ENCODE measurements at regions not wholly inside any gene's neighbourhood (a gene's known extent, or its start where the extent isn't known, plus 50 kb on each side); places are given as distances from the start of the nearest gene placed in this dataset.

GRCh38 chr17:77768248-77768852 lies 190.2 kb upstream of the TNRC6C start:
- no peak for DNase-seq (ENCODE audit: low read depth in 3 of 3, low spot score in 2 of 3)

DNA sequence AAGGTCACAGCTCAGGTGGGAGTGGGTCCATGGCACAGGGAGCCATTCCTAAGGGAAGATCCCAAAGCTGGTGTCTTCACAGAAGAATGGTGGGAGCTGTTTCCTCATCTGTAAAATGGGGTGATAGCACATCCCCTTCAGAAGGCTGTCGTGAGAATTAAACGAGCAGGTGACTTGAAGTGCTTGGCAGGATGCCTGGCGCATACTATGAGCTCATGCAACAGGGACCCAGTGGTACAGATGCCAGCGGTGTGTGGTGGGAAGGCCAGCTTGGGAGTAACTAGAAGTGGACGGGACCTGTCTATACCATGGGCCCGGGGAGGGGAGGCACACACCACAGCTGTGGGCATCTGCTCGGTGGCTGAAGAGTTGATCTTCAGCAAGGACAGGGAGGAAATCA lies 189.3 kb upstream of the TNRC6C start:
- DNase-seq (ENCODE audit: low read depth in 3 of 3, low spot score in 2 of 3), result no peak

DNA sequence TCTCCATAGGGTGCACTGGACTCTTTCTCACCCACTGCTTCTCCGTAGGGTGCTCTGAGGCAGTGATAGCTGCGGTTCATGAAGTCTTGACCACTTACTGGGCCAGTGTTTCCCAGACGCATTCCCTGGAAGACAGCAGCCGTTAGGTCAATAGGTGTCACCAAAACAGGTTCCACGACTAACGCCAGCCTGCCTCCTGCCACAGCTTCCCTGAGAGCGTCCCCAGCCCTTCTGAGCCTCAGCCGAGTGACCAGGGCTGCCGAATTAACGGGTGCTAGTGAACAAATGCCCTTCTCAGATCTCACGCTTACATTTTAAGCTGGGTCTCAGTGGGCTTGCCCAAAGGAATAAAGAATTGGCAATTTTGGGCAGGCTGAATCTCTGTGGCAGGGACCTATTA lies 188.7 kb upstream of the TNRC6C start:
- no peak for DNase-seq (ENCODE audit: low read depth in 3 of 3, low spot score in 2 of 3)

- no peak for DNase-seq (ENCODE audit: low read depth in 3 of 3, low spot score in 2 of 3)
Observed at GRCh38 chr17:77770331-77771105, 188.0 kb upstream of the TNRC6C start.

DNA sequence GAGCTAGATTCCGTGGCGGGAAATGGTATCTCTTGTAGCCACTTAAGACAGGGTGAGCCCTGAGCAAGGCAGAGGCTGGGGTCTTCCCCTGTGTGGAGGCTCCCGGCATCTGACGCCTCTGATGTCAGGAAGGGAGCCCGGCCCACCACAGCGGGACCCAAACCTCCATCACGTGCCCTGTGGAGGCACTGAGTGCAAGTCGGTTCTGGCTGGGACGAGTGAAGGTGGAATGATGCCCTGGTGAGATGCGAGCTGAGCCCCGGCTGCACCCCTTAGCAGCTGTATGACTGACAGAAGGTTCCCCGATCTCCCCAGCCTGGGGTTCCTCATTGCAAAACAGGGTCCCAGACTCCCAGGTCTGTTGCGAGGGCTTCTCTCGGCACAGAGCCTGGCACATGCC lies 187.4 kb upstream of the TNRC6C start:
- no peak for DNase-seq (ENCODE audit: low read depth in 3 of 3, low spot score in 2 of 3)

GRCh38 chr17:77771587-77771986 lies 186.9 kb upstream of the TNRC6C start:
- no peak for DNase-seq (ENCODE audit: low read depth in 3 of 3, low spot score in 2 of 3)

DNA sequence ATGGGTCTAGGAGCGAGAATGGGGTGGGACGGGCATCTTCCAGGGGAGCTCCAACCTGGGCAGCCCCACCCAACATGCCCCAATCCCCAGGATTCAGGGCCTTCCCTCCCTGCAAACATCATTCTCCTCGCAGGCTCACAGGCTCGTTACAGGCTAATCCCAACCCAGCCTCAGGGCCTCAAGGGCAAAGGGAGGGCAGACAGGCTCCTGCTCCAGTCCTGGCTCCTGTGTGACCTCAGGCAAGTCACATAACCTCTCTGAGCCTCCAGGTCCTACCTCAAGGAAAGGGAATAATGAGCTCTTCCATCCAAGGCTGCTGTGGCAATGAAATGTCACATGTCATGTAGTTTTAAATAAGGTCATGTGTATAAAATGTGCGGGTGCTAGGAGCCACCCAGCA lies 186.5 kb upstream of the TNRC6C start:
- DNase-seq (ENCODE audit: low read depth in 3 of 3, low spot score in 2 of 3), result no peak

DNA sequence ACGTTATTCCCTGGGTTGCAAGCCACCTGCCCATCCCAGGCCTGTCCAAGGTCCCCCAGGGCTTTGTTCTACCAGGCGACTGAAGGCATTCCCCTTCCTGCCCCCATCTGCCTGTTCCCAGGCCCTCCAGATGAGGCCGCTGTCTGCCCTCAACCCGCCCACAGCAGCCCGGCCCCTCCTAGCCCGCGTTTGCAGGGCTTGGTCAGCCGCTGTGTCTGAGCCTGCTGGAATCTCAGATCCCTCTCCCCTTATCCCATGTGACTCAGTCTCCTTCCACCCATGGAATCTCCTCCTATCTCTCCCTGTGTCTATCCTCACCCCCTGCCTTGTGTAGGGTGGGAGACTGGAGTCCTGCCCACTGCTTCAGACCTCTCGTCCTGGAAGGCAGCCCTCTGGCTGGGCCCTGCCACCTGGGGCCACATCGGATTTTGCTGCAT lies 186.0 kb upstream of the TNRC6C start:
- DNase-seq (ENCODE audit: low read depth in 3 of 3, low spot score in 2 of 3), result no peak

- no peak for DNase-seq (ENCODE audit: low read depth in 3 of 3, low spot score in 2 of 3)
Observed at GRCh38 chr17:77772899-77773358, 185.6 kb upstream of the TNRC6C start.

- DNase-seq (ENCODE audit: low read depth in 3 of 3, low spot score in 2 of 3), result no peak
Observed at GRCh38 chr17:77774182-77774581, 184.3 kb upstream of the TNRC6C start.

- no peak for DNase-seq (ENCODE audit: low read depth in 3 of 3, low spot score in 2 of 3)
Observed at GRCh38 chr17:77778636-77779489, 179.6 kb upstream of the TNRC6C start.

GRCh38 chr17:77779711-77780539 lies 178.6 kb upstream of the TNRC6C start:
- DNase-seq (ENCODE audit: low read depth in 3 of 3, low spot score in 2 of 3), result no peak

GRCh38 chr17:77781536-77781935 lies 177.0 kb upstream of the TNRC6C start:
- DNase-seq (ENCODE audit: low read depth in 3 of 3, low spot score in 2 of 3), result no peak

DNA sequence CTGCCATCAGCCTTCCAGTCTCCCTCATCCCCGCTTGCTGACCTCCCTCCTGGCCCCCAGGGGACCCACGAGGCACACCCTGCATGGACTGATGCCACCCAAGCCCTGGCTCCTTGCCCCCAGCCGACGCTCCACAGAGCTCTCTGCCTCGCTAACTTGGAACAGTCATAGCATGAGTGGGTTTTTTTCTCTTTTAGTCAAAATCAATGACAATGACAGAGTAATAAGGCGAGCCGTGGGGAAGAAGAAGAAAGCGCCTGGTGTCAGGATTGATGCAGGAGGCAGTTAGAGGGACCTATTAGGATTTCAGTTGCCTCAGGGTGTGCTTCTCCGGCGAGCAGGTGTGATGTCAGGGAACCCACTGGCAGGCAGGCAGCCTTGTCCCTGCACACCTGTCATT lies 176.3 kb upstream of the TNRC6C start:
- no peak for DNase-seq (ENCODE audit: low read depth in 3 of 3, low spot score in 2 of 3)

- no peak for DNase-seq (ENCODE audit: low read depth in 3 of 3, low spot score in 2 of 3)
Observed at GRCh38 chr17:77782611-77783010, 175.9 kb upstream of the TNRC6C start.

- no peak for DNase-seq (ENCODE audit: low read depth in 3 of 3, low spot score in 2 of 3)
Observed at GRCh38 chr17:77783991-77784820, 174.3 kb upstream of the TNRC6C start.

DNA sequence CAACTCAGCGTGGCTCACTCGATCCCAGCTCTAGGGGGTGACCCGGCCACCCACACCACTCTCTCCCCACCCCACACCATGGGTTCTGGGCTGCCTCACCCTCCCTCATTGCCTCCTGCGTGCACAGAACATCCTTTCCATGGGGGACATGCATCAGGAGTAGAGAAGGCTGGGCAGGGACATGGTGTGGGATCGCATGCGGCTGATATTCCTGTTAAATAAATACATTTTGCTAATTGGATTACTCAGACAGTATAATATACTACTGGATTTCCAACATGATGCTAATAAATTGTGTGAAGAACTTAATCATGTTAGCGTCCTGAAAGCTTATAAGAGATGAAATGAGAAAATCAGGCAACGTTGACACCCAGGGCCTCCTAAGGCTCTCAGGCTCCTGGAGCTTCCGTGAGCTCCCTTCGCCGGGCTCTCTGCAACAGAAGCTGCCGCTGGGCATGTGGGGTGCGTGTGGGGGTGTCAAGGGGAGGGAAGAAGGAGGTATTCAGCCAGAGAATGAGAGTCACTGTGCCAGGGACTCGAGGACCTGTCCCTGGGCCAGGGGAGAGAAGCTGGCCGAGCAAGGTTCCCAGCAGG lies 173.1 kb upstream of the TNRC6C start:
- DNase-seq (ENCODE audit: low read depth in 3 of 3, low spot score in 2 of 3), result no peak

GRCh38 chr17:77786090-77786489 lies 172.4 kb upstream of the TNRC6C start:
- DNase-seq (ENCODE audit: low read depth in 3 of 3, low spot score in 2 of 3), result no peak

DNA sequence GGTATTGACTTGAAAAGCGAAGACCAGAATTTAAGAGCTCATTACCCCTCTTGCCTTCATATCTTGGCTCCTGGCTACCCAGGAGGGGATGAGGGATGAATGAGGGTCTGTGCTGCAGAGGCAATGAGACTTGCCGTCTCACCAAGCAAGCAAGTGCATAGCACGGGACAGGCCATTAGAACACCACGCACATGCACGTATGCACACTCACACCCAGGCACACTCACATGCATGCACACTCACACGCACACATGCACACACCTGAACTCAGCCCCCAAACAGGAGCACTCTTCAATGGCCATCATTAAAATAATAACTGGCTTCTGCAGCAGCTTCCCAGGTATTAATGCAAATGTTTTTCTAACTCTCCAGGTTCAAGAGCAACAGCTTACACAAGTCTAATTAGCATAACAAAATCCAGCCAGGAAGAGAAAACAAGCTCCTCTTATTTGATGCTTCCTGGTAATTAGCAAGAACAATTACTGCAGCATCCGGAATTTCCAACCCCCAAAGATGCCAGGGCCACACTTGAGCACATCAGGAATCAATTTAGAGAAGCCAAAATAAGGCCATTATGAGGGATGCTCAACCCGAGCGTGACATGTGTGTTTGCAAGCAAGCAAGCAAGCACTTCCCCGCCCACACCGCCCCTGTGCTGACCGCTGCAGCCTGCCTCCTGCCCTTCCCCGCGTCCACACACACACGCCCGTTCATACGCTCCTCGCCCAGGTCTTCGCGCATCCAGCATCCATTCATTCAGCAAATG lies 171.6 kb upstream of the TNRC6C start:
- DNase-seq (ENCODE audit: low read depth in 3 of 3, low spot score in 2 of 3), result no peak
